ENCODE measurements at regions not wholly inside any gene's neighbourhood (a gene's known extent, or its start where the extent isn't known, plus 50 kb on each side); places are given as distances from the start of the nearest gene placed in this dataset.

GRCh38 chr3:44000586-44000985 is 241.1 kb upstream of the TOPAZ1 start:
- TF ChIP-seq, protein P1, sequence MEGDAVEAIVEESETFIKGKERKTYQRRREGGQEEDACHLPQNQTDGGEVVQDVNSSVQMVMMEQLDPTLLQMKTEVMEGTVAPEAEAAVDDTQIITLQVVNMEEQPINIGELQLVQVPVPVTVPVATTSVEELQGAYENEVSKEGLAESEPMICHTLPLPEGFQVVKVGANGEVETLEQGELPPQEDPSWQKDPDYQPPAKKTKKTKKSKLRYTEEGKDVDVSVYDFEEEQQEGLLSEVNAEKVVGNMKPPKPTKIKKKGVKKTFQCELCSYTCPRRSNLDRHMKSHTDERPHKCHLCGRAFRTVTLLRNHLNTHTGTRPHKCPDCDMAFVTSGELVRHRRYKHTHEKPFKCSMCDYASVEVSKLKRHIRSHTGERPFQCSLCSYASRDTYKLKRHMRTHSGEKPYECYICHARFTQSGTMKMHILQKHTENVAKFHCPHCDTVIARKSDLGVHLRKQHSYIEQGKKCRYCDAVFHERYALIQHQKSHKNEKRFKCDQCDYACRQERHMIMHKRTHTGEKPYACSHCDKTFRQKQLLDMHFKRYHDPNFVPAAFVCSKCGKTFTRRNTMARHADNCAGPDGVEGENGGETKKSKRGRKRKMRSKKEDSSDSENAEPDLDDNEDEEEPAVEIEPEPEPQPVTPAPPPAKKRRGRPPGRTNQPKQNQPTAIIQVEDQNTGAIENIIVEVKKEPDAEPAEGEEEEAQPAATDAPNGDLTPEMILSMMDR (IDR thresholded peaks at IDR 0.05) = no peak
- TF ChIP-seq TCF7L2 (IDR thresholded peaks at IDR 0.05; ENCODE audit: low read depth, low read length) = no peak
- TF ChIP-seq, protein P2, sequence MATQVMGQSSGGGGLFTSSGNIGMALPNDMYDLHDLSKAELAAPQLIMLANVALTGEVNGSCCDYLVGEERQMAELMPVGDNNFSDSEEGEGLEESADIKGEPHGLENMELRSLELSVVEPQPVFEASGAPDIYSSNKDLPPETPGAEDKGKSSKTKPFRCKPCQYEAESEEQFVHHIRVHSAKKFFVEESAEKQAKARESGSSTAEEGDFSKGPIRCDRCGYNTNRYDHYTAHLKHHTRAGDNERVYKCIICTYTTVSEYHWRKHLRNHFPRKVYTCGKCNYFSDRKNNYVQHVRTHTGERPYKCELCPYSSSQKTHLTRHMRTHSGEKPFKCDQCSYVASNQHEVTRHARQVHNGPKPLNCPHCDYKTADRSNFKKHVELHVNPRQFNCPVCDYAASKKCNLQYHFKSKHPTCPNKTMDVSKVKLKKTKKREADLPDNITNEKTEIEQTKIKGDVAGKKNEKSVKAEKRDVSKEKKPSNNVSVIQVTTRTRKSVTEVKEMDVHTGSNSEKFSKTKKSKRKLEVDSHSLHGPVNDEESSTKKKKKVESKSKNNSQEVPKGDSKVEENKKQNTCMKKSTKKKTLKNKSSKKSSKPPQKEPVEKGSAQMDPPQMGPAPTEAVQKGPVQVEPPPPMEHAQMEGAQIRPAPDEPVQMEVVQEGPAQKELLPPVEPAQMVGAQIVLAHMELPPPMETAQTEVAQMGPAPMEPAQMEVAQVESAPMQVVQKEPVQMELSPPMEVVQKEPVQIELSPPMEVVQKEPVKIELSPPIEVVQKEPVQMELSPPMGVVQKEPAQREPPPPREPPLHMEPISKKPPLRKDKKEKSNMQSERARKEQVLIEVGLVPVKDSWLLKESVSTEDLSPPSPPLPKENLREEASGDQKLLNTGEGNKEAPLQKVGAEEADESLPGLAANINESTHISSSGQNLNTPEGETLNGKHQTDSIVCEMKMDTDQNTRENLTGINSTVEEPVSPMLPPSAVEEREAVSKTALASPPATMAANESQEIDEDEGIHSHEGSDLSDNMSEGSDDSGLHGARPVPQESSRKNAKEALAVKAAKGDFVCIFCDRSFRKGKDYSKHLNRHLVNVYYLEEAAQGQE (IDR thresholded peaks at IDR 0.05; ENCODE audit: insufficient read depth in 1 of 2, low read depth in 2 of 2, low read length in 1 of 2) = no peak
- TF ChIP-seq POLR2AphosphoS5 (IDR thresholded peaks at IDR 0.05; ENCODE audit: low read depth, low read length) = no peak
- no peak for TF ChIP-seq SIN3A (IDR thresholded peaks at IDR 0.05; ENCODE audit: borderline replicate concordance, insufficient read depth, low read depth, low read length)

Data from Panc1 (cell line).